ENCODE measurements at regions not wholly inside any gene's neighbourhood (a gene's known extent, or its start where the extent isn't known, plus 50 kb on each side); places are given as distances from the start of the nearest gene placed in this dataset.

- Histone ChIP-seq H3K27ac (ENCODE audit: extremely low read length, insufficient read depth, low read length) (no peak overlapping the region), H4K20me1 (ENCODE audit: insufficient read depth, low read length) (no peaks in the 10 kb centered on the region; the same call in 1 of the 2 replicates), H2AFZ (ENCODE audit: low read length) (no peak overlapping the region), H3K4me1 (ENCODE audit: insufficient read depth, low read length) (no peaks in the 10 kb centered on the region), H3K9me3 (ENCODE audit: low read length) (no peaks in the 10 kb centered on the region), H3K36me3 (replicated peaks in 1 of 2; ENCODE audit: control insufficient read depth in 1 of 2, insufficient read depth in 2 of 2, low read length in 2 of 2) (no peaks in the 10 kb centered on the region), H3K79me2 (ENCODE audit: insufficient read depth, low read length) (no peaks in the 10 kb centered on the region), H3K9ac (ENCODE audit: insufficient read depth, low read depth, low read length) (no peak overlapping the region), H3K27me3 (ENCODE audit: control insufficient read depth in 1 of 2, insufficient read depth in 2 of 2, low read length in 2 of 2) (peaks cover 11 to 87% of the 10 kb centered on the region in 2 experiments; a peak in 4 of 5 replicates), H3K4me3 (replicated peaks in 1 of 3; ENCODE audit: insufficient read depth in 1 of 3, low read depth in 2 of 3, low read length in 3 of 3) (no peak overlapping the region), H3K4me2 (ENCODE audit: low read depth, low read length) (no peak overlapping the region)
- no TSS peak for BruUV-seq (replicated peaks)
- DNase-seq (ENCODE audit: low spot score) (no peak), FAIRE-seq (no peak), ATAC-seq (no peak)
- in situ Hi-C loops (cut with HindIII; ENCODE audit: extremely low pct_ligation_motif_present, low pct_unique_long_range_greater_than_20kb) = no loop called here
- ChIA-PET CTCF (ENCODE audit: low intra/inter-chr PET ratio, low total read pairs) (no interaction called here), POLR2A (no interaction called here)
- no peak for TF ChIP-seq ZNF18 (CRISPR knock-in tag; IDR thresholded peaks at IDR 0.05; ENCODE audit: insufficient replicate concordance)
- peak; percentile 71 for TF ChIP-seq CEBPB (IDR thresholded peaks at IDR 0.05; ENCODE audit: borderline replicate concordance, low read depth, low read length)
- intact Hi-C loops (cut with micrococcal nuclease; ENCODE audit: unreplicated experiment) = no loop called here
- 25% methylated on average over 9 of the region's 9 CpGs for WGBS (ENCODE audit: low lambda C conversion rate)
These were observed 127.5 kb downstream of the GLI2 start for GRCh38 chr2:120863146-120863545.

GRCh38 chr2:120863661-120864320 is 128.1 kb downstream of the GLI2 start:
- no peaks in the 10 kb centered on the region for H3K9me3 ChIP-seq (ENCODE audit: low read length)
- H3K79me2 ChIP-seq (ENCODE audit: insufficient read depth, low read length) = no peaks in the 10 kb centered on the region
- peaks cover 11 to 87% of the 10 kb centered on the region in 2 experiments; a peak in 4 of 5 replicates for H3K27me3 ChIP-seq (ENCODE audit: control insufficient read depth in 1 of 2, insufficient read depth in 2 of 2, low read length in 2 of 2)
- DNase-seq (ENCODE audit: low spot score) (no peak), FAIRE-seq (no peak), ATAC-seq (no peak)
- intact Hi-C loops (cut with micrococcal nuclease; ENCODE audit: unreplicated experiment) = no loop called here
- no peak overlapping the region for H3K4me3 ChIP-seq (replicated peaks in 1 of 3; ENCODE audit: insufficient read depth in 1 of 3, low read depth in 2 of 3, low read length in 3 of 3)
- 30% methylated on average over 9 of the region's 10 CpGs for WGBS (ENCODE audit: low lambda C conversion rate)
- BruUV-seq (replicated peaks) = no TSS peak
- H3K36me3 ChIP-seq (replicated peaks in 1 of 2; ENCODE audit: control insufficient read depth in 1 of 2, insufficient read depth in 2 of 2, low read length in 2 of 2) = no peaks in the 10 kb centered on the region
- H2AFZ ChIP-seq (ENCODE audit: low read length) = no peak overlapping the region
- H3K9ac ChIP-seq (ENCODE audit: insufficient read depth, low read depth, low read length) = no peak overlapping the region
- CTCF ChIA-PET (ENCODE audit: low intra/inter-chr PET ratio, low total read pairs) = no interaction called here
- no peaks in the 10 kb centered on the region; the same call in 1 of the 2 replicates for H4K20me1 ChIP-seq (ENCODE audit: insufficient read depth, low read length)
- POLR2A ChIA-PET = no interaction called here
- in situ Hi-C loops (cut with HindIII; ENCODE audit: extremely low pct_ligation_motif_present, low pct_unique_long_range_greater_than_20kb) = no loop called here
- H3K4me1 ChIP-seq (ENCODE audit: insufficient read depth, low read length) = no peaks in the 10 kb centered on the region
- H3K4me2 ChIP-seq (ENCODE audit: low read depth, low read length) = no peak overlapping the region
- no peak overlapping the region for H3K27ac ChIP-seq (ENCODE audit: extremely low read length, insufficient read depth, low read length)
- TF ChIP-seq ARNT2 (CRISPR knock-in tag; IDR thresholded peaks at IDR 0.05; ENCODE audit: low read depth) = no peak
- TF ChIP-seq HCFC1 (IDR thresholded peaks at IDR 0.05; ENCODE audit: low read depth, low read length) = no peak
- no peak for TF ChIP-seq ZSCAN5A (CRISPR knock-in tag; IDR thresholded peaks at IDR 0.05; ENCODE audit: borderline replicate concordance)
- TF ChIP-seq BORCS8-MEF2B (CRISPR knock-in tag; IDR thresholded peaks at IDR 0.05) = no peak
- no peak for TF ChIP-seq ZNF280B (CRISPR knock-in tag; IDR thresholded peaks at IDR 0.05; ENCODE audit: borderline replicate concordance)
- TF ChIP-seq TP53 (CRISPR knock-in tag; conservative IDR thresholded peaks at IDR 0.05) = no peak
- TF ChIP-seq ZMYM3 (CRISPR knock-in tag; IDR thresholded peaks at IDR 0.05) = no peak
- TF ChIP-seq TIGD3 (CRISPR knock-in tag; IDR thresholded peaks at IDR 0.05; ENCODE audit: borderline replicate concordance) = no peak
- no peak for TF ChIP-seq REPIN1 (CRISPR knock-in tag; IDR thresholded peaks at IDR 0.05; ENCODE audit: borderline replicate concordance, low read depth)
- TF ChIP-seq ZMYM4 (CRISPR knock-in tag; IDR thresholded peaks at IDR 0.05) = no peak

Measured in HepG2 (cell line).